Prostate gland (tissue), 2 donors: ENCODE measurements at regions not wholly inside any gene's neighbourhood (a gene's known extent, or its start where the extent isn't known, plus 50 kb on each side); places are given as distances from the start of the nearest gene placed in this dataset.

Experiments
- CTCF ChIP-seq, 4 experiments: fragments of 200-600 bp in 2 of 4; fragments of 450-650 bp in 2 of 4; sonication (generic) in 2 of 4; IDR thresholded peaks; 1 replicate in 3 of 4; 2 replicates in 1 of 4; pipeline ENCODE4 v1.5.1; 2016 to 2019; ENCODE audit warnings: antibody characterized with exemption in 4 of 4, mild to moderate bottlenecking in 2 of 4, moderate library complexity in 2 of 4
- POLR2A ChIP-seq: fragments of 450-650 bp; IDR thresholded peaks from one replicate; pipeline ENCODE4 v1.6.1; 2016; ENCODE audit warnings: antibody characterized with exemption, mild to moderate bottlenecking
- POLR2AphosphoS5 ChIP-seq: sonication (generic); formaldehyde crosslinking; IDR thresholded peaks from one replicate; pipeline ENCODE4 v1.6.1; 2017; ENCODE audit warnings: antibody characterized with exemption

DNA sequence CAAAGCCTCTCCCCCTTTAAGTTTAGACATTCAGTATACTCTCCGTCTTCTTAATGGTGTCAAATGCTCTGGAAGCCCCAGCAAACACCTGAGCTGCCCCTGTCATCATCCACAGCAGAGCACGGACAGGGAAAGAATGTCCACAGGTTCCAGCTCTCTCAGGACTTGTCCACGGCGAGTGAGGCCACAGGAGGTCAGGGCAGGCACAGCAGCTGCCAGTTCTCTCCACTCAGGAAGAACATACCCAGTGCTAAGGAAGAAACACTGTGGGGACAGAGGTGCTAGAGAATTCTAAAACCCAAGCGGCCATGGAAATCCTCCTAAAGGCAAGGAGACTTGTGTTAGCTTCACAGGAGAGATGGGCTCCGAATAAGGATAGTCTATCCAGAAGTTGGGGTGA, 132.0 kb upstream of the SERP2 start:
- TF ChIP-seq POLR2AphosphoS5 (no peak), POLR2A (no peak), CTCF (IDR thresholded peaks at IDR 0.05) (no peak)
